Heart left ventricle (tissue), 16 donors: ENCODE measurements at regions not wholly inside any gene's neighbourhood (a gene's known extent, or its start where the extent isn't known, plus 50 kb on each side); places are given as distances from the start of the nearest gene placed in this dataset.
A peak's percentile ranks its signal among the peaks of the same experiment; 100 is the strongest.

Experiments used
- ATAC-seq, 4 donors: fragments of 200-7000 bp; cut with Tn5 transposase; one replicate each; pipeline ENCODE4 v1.9.1; 2020 to 2022; ENCODE audit warnings: moderate library complexity in 4 of 4, mild to moderate bottlenecking in 3 of 4, moderate number of reproducible peaks in 1 of 4
- DNase-seq, 5 donors: peaks; one replicate each; pipeline ENCODE4 v3.0.0-alpha.2; 2020
- H3K27ac ChIP-seq, 12 donors: fragments of 200-600 bp; sonication (generic) in 4 of 12; one replicate each; pipeline versions ENCODE4 v1.5.0 to v1.8.0; 2016 to 2022; ENCODE audit warnings: mild to moderate bottlenecking in 2 of 12
- H3K27me3 ChIP-seq, 9 donors: fragments of 200-600 bp; sonication (generic) in 2 of 9; one replicate each; pipeline versions ENCODE4 v1.5.1 to v1.8.0; 2016 to 2022; ENCODE audit warnings: mild to moderate bottlenecking in 3 of 9
- H3K36me3 ChIP-seq, 9 donors: fragments of 200-600 bp; sonication (generic) in 2 of 9; one replicate each; pipeline versions ENCODE4 v1.5.0 to v1.8.0; 2018 to 2022; ENCODE audit warnings: mild to moderate bottlenecking in 2 of 9
- H3K4me1 ChIP-seq, 12 donors: fragments of 200-600 bp; sonication (generic) in 4 of 12; one replicate each; pipeline versions ENCODE4 v1.5.0 to v1.8.0; 2016 to 2022; ENCODE audit warnings: mild to moderate bottlenecking in 3 of 12
- H3K4me3 ChIP-seq, 12 donors: fragments of 200-600 bp; sonication (generic) in 4 of 12; one replicate each; pipeline versions ENCODE4 v1.5.0 to v1.8.0; 2017 to 2022; ENCODE audit warnings: mild to moderate bottlenecking in 9 of 12, moderate library complexity in 4 of 12
- H3K9me3 ChIP-seq, 12 donors: fragments of 200-600 bp; sonication (generic) in 4 of 12; one replicate each; pipeline versions ENCODE4 v1.5.0 to v1.8.0; 2016 to 2022; ENCODE audit warnings: mild to moderate bottlenecking in 1 of 12
- CTCF ChIP-seq, 12 donors: fragments of 200-600 bp; sonication (generic) in 4 of 12; IDR thresholded peaks; one replicate each; pipeline versions ENCODE4 v1.5.0 to v1.8.0; 2018 to 2022; ENCODE audit warnings: antibody characterized with exemption in 12 of 12, mild to moderate bottlenecking in 5 of 12
- POLR2A ChIP-seq, 2 donors: fragments of 450-650 bp; IDR thresholded peaks; one replicate each; pipeline ENCODE4 v1.6.1; 2017; ENCODE audit warnings: antibody characterized with exemption in 2 of 2, mild to moderate bottlenecking in 2 of 2, moderate library complexity in 2 of 2
- WGBS, 4 donors: extraction: QIAGEN DNeasy Blood & Tissue Kit in 2 of 4; methylation state at CpG; one replicate each; pipeline versions ENCODE4 v1.1.5 to v1.1.7; 2013 to 2018; 5-methylcytosine and 5-hydroxymethylcytosine counted together
- intact Hi-C, 10 donors: fragments of 100-400 bp; cut with DNase I; formaldehyde crosslinking; loops; one replicate each; pipeline versions ENCODE4 v1.11.1 to v1.14.2; 2022
- donor health status: ischemic (EF 13 %, LVEDD 7.1; RV severe dilation, severe dysfunction).
- donor health status: healthy with polysubstance abuse.
- donor health status: DM: no; HTN: yes; CAD: no.
- donor health status: DM: no; HTN: no; CAD: no.
- donor health status: ischemic (EF 25% LVEDD 6.9; RV normal size, moderate dysfunction).
- donor health status: ischemic (EF 25% LVEDD 5.7; RV mildly dilated, moderate dysfunction).
- donor health status: healthy.
- donor health status: DM: yes; HTN: yes; CAD: no.
- donor health status: ischemic (EF 35%, LVEDD 5.7; RV mildly dilated, moderate dysfunction).
- donor health status: nonischemic (EF 11% LVEDD 7.7; RV severe dilation, severe dysfunction).
- donor health status: DM: yes; HTN: yes; CAD: no.
- donor health status: PGD.
- donor health status: ischemic (EF 29% LVEDD 5.4; RV normal size, mild dysfunction).
- donor health status: nonischemic (EF 23%, LVEDD 6.1; RV moderate dilation, normal function).

DNA sequence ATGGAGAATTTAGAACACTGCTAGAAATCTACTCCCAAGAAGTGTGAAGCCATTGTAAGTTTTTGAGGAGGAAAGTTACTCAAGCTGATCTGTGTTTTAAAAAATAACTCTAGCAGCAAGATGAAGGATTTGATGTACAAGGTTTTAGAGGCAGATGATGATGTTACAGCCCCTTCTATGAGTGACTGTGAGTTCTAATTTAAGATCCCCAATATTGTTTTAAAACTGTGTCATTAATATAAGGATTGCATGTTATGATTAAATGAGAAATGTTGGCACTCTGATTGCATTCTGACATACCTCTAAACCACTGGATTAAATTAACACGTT is 293.5 kb downstream of the ADGB start:
- ATAC-seq: no peak
- no peaks in the 10 kb centered on the region for H3K9me3 ChIP-seq
- WGBS, 4 donors: 60 to 73% (median 64%) methylated on average over 1 of the region's 1 CpG
- peak overlapping the region in 1 of 12 donors; percentile 59 for H3K27ac ChIP-seq
- H3K4me3 ChIP-seq: no peak overlapping the region
- TF ChIP-seq POLR2A (IDR thresholded peaks at IDR 0.05) (no peak), CTCF (IDR thresholded peaks at IDR 0.05) (no peak)
- H3K27me3 ChIP-seq: no peaks in the 10 kb centered on the region
- DNase-seq: no peak
- H3K4me1 ChIP-seq: peaks cover 0 to 13% (median 0%) of the 10 kb centered on the region in 12 donors
- intact Hi-C loops: no loop called here
- no peaks in the 10 kb centered on the region for H3K36me3 ChIP-seq

DNA sequence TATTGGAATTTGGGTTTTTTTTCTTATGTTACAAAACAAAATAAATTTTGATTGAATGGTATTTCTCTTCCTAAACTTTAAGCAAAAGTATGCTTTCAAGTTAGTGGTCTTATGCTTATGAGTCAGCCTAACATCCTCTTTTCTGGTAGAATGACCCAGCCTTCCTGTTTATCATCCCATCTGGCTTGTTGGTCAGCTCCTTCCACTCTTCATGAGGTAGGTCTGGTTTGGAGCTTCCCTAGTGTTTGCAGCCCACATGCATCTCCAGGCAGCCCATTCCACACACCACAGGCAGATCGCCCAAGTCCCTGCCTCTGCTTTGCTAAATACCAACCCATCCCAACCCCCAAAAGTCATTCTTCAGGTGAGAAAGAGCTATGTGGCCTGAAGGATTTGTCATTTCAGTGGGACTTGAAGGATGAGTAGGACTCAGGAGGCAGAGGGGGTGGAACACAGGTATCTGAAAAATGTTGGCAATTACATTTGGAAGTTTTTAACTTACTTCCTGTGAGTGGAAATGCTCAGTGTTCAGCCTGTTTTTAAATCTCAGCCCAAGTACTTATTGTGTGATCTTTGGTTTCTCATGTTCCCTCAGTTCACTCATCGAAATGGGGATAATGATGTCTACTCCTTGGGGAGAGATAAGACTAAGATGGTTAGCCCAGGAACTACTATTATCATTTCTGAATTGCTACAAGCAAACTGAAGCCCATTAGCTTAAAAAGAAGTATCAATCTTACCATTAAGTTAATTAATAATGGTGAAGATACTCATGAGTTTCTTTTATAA is 294.0 kb downstream of the ADGB start:
- Histone ChIP-seq H3K36me3 (no peaks in the 10 kb centered on the region), H3K27me3 (no peaks in the 10 kb centered on the region), H3K4me1 (peaks cover 0 to 13% (median 0%) of the 10 kb centered on the region in 12 donors), H3K4me3 (no peak overlapping the region), H3K9me3 (no peaks in the 10 kb centered on the region), H3K27ac (peak overlapping the region in 1 of 12 donors; percentile 59)
- no peak for TF ChIP-seq POLR2A (IDR thresholded peaks at IDR 0.05)
- no peak for TF ChIP-seq CTCF (IDR thresholded peaks at IDR 0.05)
- DNase-seq (no peak), ATAC-seq (peak in 2 of 4 donors; percentile 39 to 48)
- 70 to 84% (median 78%) methylated on average over 2 of the region's 2 CpGs for WGBS, 4 donors
- intact Hi-C loops: no loop called here

GRCh38 chr6:146893690-146894089 is 294.9 kb downstream of the ADGB start:
- TF ChIP-seq POLR2A (IDR thresholded peaks at IDR 0.05) (no peak), CTCF (IDR thresholded peaks at IDR 0.05) (no peak)
- H3K4me1 ChIP-seq: peaks cover 0 to 13% (median 0%) of the 10 kb centered on the region in 12 donors
- H3K36me3 ChIP-seq: no peaks in the 10 kb centered on the region
- no peak for DNase-seq
- H3K27me3 ChIP-seq: no peaks in the 10 kb centered on the region
- ATAC-seq: no peak
- WGBS, 4 donors: 92 to 98% (median 96%) methylated on average over 1 of the region's 1 CpG
- no peak overlapping the region for H3K4me3 ChIP-seq
- no peak overlapping the region for H3K27ac ChIP-seq
- H3K9me3 ChIP-seq: no peaks in the 10 kb centered on the region
- intact Hi-C loops: no loop called here

GRCh38 chr6:146894624-146895023 is 295.9 kb downstream of the ADGB start:
- 92 to 100% (median 96%) methylated on average over 1 of the region's 1 CpG for WGBS, 4 donors
- Histone ChIP-seq H3K4me3 (no peak overlapping the region), H3K9me3 (no peaks in the 10 kb centered on the region), H3K27me3 (no peaks in the 10 kb centered on the region), H3K27ac (no peak overlapping the region), H3K4me1 (peaks cover 0 to 13% (median 0%) of the 10 kb centered on the region in 12 donors), H3K36me3 (no peaks in the 10 kb centered on the region)
- TF ChIP-seq CTCF (IDR thresholded peaks at IDR 0.05) (no peak), POLR2A (IDR thresholded peaks at IDR 0.05) (no peak)
- intact Hi-C loops: no loop called here
- DNase-seq: no peak
- ATAC-seq: no peak
